Sigmoid colon (tissue), 6 donors: ENCODE measurements at regions not wholly inside any gene's neighbourhood (a gene's known extent, or its start where the extent isn't known, plus 50 kb on each side); places are given as distances from the start of the nearest gene placed in this dataset.

Experiments
- DNase-seq: peaks from one replicate; pipeline ENCODE4 v3.0.0-alpha.2; 2019
- H3K27ac ChIP-seq, 4 donors: fragments of 200-600 bp; sonication (generic); one replicate each; pipeline ENCODE4 v1.5.1; 2016 to 2019; ENCODE audit warnings: mild to moderate bottlenecking in 1 of 4
- H3K27me3 ChIP-seq, 3 donors: fragments of 200-600 bp; sonication (generic); one replicate each; pipeline ENCODE4 v1.5.1; 2019; ENCODE audit warnings: mild to moderate bottlenecking in 1 of 3
- H3K36me3 ChIP-seq, 4 donors: fragments of 200-600 bp; sonication (generic); one replicate each; pipeline ENCODE4 v1.5.1; 2016 to 2019
- H3K4me1 ChIP-seq, 4 donors: fragments of 200-600 bp; sonication (generic); one replicate each; pipeline ENCODE4 v1.5.1; 2017 to 2019
- H3K4me3 ChIP-seq, 4 donors: fragments of 200-600 bp; sonication (generic); one replicate each; pipeline ENCODE4 v1.5.1; 2017 to 2019; ENCODE audit warnings: mild to moderate bottlenecking in 2 of 4, moderate library complexity in 1 of 4
- H3K9me3 ChIP-seq, 4 donors: fragments of 200-600 bp in 3 of 4; sonication (generic) in 3 of 4; one replicate each; pipeline versions ENCODE4 v1.5.1 to v1.6.1; 2013 to 2019
- EP300 ChIP-seq, 4 donors: sonication (generic); formaldehyde crosslinking; IDR thresholded peaks; one replicate each; pipeline ENCODE4 v1.6.1; 2017; ENCODE audit warnings: antibody characterized with exemption in 4 of 4
- POLR2A ChIP-seq, 2 donors: fragments of 450-650 bp; IDR thresholded peaks; one replicate each; pipeline ENCODE4 v1.6.1; 2016; ENCODE audit warnings: antibody characterized with exemption in 2 of 2, mild to moderate bottlenecking in 2 of 2, moderate library complexity in 2 of 2
- POLR2AphosphoS5 ChIP-seq, 4 donors: sonication (generic); formaldehyde crosslinking; IDR thresholded peaks; one replicate each; pipeline ENCODE4 v1.6.1; 2017; ENCODE audit warnings: antibody characterized with exemption in 4 of 4
- WGBS, 2 donors: extraction: QIAGEN DNeasy Blood & Tissue Kit; methylation state at CpG; one replicate each; pipeline ENCODE4 v1.1.7; 2013; 5-methylcytosine and 5-hydroxymethylcytosine counted together
- intact Hi-C: fragments of 100-400 bp; cut with DNase I; formaldehyde crosslinking; loops from one replicate; pipeline ENCODE4 v1.15.1; 2023
- TF ChIP-seq, protein P1 (sequence below), 4 experiments: fragments of 450-650 bp in 3 of 4; fragments of 200-600 bp in 1 of 4; IDR thresholded peaks; one replicate each; pipeline ENCODE4 v1.5.1; 2016 to 2019; ENCODE audit warnings: antibody characterized with exemption in 4 of 4, mild to moderate bottlenecking in 3 of 4, moderate library complexity in 2 of 4
- donor health status: healthy with polysubstance abuse.
- donor health status: healthy.

DNA sequence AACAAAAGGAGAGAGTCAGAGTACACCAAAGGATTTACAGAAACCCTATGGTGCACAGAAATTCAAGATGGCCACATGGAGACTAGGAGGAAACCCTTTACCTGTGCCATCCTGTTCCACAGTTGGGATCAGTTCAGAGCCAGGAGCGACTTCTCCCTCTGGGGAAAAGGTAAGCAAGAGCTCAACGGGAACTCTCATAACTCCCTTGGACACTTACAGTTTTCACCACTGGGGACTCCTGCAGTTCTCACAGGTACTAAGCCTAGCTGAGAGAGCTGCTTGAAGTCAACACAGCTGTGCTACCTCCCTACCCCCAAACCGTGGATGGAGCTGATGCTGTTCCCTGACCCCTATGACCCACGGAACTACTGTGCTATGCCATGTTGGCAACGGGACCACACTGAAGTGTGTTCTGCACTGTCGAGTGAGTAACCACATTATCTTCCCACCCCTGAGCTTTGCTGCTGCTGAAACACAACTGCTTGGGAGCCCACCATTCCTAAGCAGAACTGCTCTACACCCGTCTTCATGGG lies 606.8 kb downstream of the GBE1 start:
- H3K9me3 ChIP-seq, result no peaks in the 10 kb centered on the region
- intact Hi-C loops, result no loop called here
- no peak for DNase-seq
- no peak overlapping the region for H3K27ac ChIP-seq
- H3K4me1 ChIP-seq, result no peaks in the 10 kb centered on the region
- no peaks in the 10 kb centered on the region for H3K36me3 ChIP-seq
- TF ChIP-seq POLR2A (IDR thresholded peaks at IDR 0.05) (no peak), EP300 (IDR thresholded peaks at IDR 0.05) (no peak), POLR2AphosphoS5 (IDR thresholded peaks at IDR 0.05) (no peak)
- TF ChIP-seq, protein P1, sequence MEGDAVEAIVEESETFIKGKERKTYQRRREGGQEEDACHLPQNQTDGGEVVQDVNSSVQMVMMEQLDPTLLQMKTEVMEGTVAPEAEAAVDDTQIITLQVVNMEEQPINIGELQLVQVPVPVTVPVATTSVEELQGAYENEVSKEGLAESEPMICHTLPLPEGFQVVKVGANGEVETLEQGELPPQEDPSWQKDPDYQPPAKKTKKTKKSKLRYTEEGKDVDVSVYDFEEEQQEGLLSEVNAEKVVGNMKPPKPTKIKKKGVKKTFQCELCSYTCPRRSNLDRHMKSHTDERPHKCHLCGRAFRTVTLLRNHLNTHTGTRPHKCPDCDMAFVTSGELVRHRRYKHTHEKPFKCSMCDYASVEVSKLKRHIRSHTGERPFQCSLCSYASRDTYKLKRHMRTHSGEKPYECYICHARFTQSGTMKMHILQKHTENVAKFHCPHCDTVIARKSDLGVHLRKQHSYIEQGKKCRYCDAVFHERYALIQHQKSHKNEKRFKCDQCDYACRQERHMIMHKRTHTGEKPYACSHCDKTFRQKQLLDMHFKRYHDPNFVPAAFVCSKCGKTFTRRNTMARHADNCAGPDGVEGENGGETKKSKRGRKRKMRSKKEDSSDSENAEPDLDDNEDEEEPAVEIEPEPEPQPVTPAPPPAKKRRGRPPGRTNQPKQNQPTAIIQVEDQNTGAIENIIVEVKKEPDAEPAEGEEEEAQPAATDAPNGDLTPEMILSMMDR (IDR thresholded peaks at IDR 0.05), result no peak
- 73 to 91% methylated on average over 7 of the region's 7 CpGs for WGBS, 2 donors
- H3K27me3 ChIP-seq, result no peaks in the 10 kb centered on the region
- H3K4me3 ChIP-seq, result no peak overlapping the region

DNA sequence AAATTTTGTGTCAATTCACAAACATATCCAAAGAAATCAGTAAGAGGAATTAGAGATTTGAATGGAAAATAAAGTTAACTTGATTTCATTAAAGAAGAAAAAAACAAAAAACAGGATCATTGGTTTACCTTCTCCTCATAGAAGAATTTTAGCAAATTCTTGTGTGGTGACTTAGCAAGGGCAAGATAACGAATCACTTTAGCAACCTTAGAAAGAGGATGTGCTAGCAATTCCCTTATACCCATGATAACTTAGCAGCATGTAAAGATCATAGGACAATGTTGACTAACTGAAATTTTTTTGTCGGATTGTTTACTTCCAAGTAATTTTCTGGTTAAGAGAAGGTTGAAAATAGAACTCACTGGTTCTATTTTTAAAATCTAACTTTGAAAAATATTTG lies 609.3 kb downstream of the GBE1 start:
- Histone ChIP-seq H3K4me3 (no peak overlapping the region), H3K9me3 (no peaks in the 10 kb centered on the region), H3K4me1 (no peaks in the 10 kb centered on the region), H3K36me3 (no peaks in the 10 kb centered on the region), H3K27me3 (no peaks in the 10 kb centered on the region), H3K27ac (no peak overlapping the region)
- no peak for TF ChIP-seq EP300 (IDR thresholded peaks at IDR 0.05)
- TF ChIP-seq, protein P1 (IDR thresholded peaks at IDR 0.05), result no peak
- no peak for TF ChIP-seq POLR2A (IDR thresholded peaks at IDR 0.05)
- no peak for TF ChIP-seq POLR2AphosphoS5 (IDR thresholded peaks at IDR 0.05)
- 83 to 86% methylated on average over 2 of the region's 2 CpGs for WGBS, 2 donors
- intact Hi-C loops, result no loop called here
- no peak for DNase-seq

DNA sequence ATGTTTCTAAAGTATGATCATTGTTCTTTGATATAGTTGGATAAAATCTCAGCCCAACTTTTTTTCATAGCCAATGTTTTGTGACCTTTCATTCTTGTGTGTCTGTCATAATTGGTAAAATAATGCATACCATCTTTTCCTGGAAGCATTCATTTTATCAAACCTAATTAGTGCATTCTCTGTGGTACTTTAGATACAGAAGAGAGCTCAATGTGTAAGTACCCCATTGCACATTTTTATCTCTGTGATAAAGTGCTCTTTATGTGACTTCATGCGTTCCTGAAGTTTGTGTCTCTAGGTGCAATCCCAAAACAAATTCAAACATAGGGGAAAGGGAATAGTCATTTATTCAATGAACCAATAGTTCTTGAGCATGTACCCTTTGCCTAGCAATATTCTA lies 628.5 kb downstream of the GBE1 start:
- TF ChIP-seq POLR2A (IDR thresholded peaks at IDR 0.05), result no peak
- no peak for TF ChIP-seq EP300 (IDR thresholded peaks at IDR 0.05)
- no peak for TF ChIP-seq POLR2AphosphoS5 (IDR thresholded peaks at IDR 0.05)
- TF ChIP-seq, protein P1 (IDR thresholded peaks at IDR 0.05), result no peak
- no peak for DNase-seq
- H3K27me3 ChIP-seq, result no peaks in the 10 kb centered on the region
- intact Hi-C loops, result no loop called here
- H3K9me3 ChIP-seq, result no peaks in the 10 kb centered on the region
- H3K36me3 ChIP-seq, result no peaks in the 10 kb centered on the region
- WGBS, 2 donors, result 90 to 91% methylated on average over 1 of the region's 1 CpG
- H3K4me1 ChIP-seq, result no peaks in the 10 kb centered on the region
- H3K27ac ChIP-seq, result no peak overlapping the region
- H3K4me3 ChIP-seq, result no peak overlapping the region

DNA sequence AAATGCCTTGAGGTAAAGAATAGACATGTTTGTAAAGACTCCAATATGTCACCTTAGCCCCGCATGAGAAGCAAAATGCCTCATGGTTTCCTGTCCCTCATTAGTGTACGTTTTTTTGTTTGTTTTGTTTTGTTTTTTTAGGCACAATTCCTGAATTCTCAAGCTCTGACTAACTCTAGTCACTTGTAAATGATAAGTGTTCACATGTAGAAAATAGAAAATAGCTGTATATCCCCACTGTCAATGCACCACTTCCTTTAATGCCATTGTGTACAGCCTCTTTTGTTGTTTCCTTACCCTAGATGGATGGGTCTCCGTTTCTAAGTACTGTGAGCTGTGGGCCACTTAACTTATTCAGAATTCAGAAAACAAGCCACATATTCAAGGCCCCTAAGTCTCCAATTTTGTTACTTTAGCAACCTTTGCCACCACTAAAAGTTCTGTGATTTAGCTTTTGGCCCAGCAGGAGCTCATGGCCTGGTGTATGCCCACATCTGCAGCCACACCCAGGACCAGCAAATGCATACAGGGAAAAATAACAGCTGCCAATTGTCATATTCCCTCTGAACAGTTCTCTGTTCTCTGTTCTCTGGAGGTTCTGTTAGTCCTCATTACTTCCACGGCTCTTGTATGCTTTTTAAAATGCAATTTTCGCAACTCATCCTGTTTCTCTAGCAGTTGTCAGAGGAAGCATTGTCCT lies 655.5 kb downstream of the GBE1 start:
- no peaks in the 10 kb centered on the region for H3K27me3 ChIP-seq
- peaks cover 0 to 3% (median under 1%) of the 10 kb centered on the region in 4 donors for H3K9me3 ChIP-seq
- TF ChIP-seq POLR2A (IDR thresholded peaks at IDR 0.05) (no peak), POLR2AphosphoS5 (IDR thresholded peaks at IDR 0.05) (no peak), EP300 (IDR thresholded peaks at IDR 0.05) (no peak)
- TF ChIP-seq, protein P1 (IDR thresholded peaks at IDR 0.05), result no peak
- H3K27ac ChIP-seq, result no peak overlapping the region
- intact Hi-C loops, result no loop called here
- H3K4me3 ChIP-seq, result no peak overlapping the region
- H3K36me3 ChIP-seq, result no peaks in the 10 kb centered on the region
- DNase-seq, result no peak
- WGBS, 2 donors, result 58 to 60% methylated on average over 5 of the region's 5 CpGs
- H3K4me1 ChIP-seq, result no peaks in the 10 kb centered on the region
